GM13976 (cell line): ENCODE measurements at regions not wholly inside any gene's neighbourhood (a gene's known extent, or its start where the extent isn't known, plus 50 kb on each side); places are given as distances from the start of the nearest gene placed in this dataset.

Experiments used
- DNase-seq: peaks from one replicate; pipeline ENCODE4 v3.0.0; 2012; ENCODE audit warnings: low spot score
- in situ Hi-C: fragments of 300-500 bp; cut with MboI; formaldehyde crosslinking; loops from one replicate; pipeline ENCODE4 v1.12.0; 2022; ENCODE audit warnings: low sequenced_read_pairs, mixed read lengths, inconsistent platforms; ENCODE audit not compliant: unreplicated experiment
- TF ChIP-seq, protein P1 (sequence below): IDR thresholded peaks from 2 replicates; pipeline ENCODE4 v1.5.1; 2012; ENCODE audit warnings: borderline replicate concordance, mild to moderate bottlenecking; ENCODE audit not compliant: insufficient read depth; ENCODE audit errors: extremely low read depth, missing control alignments, control extremely low read depth

DNA sequence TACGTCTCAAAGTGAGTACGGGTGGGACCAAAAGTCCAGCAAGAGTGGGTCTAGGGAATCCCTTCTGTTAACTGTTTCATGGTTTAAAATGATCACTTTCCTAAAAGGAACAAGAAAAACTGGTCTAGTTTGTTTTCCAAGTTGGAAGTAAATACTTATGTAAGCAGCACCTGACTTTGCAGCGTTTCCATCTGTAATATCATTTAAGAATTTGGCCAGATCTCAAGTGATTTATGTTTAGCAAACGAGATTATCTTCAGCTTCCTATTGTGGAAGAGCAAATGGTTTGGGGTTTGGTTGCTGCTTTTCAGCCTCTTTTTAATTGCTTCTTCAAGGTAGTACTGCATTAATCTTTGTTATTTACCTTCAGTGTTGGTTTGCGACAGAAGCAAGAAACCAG lies 50.4 kb downstream of the FHIP1A start:
- TF ChIP-seq, protein P1, sequence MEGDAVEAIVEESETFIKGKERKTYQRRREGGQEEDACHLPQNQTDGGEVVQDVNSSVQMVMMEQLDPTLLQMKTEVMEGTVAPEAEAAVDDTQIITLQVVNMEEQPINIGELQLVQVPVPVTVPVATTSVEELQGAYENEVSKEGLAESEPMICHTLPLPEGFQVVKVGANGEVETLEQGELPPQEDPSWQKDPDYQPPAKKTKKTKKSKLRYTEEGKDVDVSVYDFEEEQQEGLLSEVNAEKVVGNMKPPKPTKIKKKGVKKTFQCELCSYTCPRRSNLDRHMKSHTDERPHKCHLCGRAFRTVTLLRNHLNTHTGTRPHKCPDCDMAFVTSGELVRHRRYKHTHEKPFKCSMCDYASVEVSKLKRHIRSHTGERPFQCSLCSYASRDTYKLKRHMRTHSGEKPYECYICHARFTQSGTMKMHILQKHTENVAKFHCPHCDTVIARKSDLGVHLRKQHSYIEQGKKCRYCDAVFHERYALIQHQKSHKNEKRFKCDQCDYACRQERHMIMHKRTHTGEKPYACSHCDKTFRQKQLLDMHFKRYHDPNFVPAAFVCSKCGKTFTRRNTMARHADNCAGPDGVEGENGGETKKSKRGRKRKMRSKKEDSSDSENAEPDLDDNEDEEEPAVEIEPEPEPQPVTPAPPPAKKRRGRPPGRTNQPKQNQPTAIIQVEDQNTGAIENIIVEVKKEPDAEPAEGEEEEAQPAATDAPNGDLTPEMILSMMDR, result no peak
- in situ Hi-C loops, result no loop called here

DNA sequence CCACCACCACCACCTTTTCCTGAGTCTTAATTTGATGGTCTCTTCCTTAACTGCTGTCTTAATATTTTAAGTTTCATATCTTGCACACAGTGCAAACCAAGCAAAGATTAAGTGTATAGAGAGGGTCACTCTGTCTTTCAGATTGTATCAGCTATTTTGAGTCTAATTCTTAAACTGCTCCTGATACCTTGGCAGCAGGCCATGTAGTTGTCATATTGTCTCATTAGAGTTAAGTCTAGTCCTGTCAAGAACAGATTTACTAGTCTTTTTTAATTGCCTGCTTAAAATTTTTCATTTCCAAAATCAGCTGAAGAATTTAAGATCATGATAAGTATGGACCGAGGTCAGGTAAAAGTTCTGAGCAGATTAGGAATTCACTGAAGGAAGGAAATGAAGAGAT lies 51.5 kb downstream of the FHIP1A start:
- TF ChIP-seq, protein P1, result no peak
- no peak for DNase-seq
- in situ Hi-C loops, result no loop called here

More for the DNA sequence above, 50.4 kb downstream of the FHIP1A start:
- no peak for DNase-seq

DNA sequence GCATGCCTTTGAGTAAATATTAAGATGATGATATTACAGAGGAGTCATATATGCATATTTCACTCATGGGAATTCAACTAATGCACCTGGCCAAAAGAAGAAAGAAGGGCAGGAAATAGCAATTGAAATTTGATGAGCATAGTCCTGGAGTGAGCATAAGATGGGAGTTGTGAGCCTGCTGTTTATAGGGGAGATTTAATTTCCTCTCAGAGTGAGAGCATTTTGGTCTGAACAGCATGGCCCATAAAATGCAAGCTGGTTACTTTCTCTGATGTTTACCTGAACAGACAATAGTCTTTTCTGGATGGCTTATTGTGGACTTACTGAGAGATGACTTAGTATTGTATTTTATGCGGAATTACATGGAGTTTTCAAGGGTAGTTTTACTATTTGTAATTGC lies 53.6 kb downstream of the FHIP1A start:
- in situ Hi-C loops, result no loop called here
- DNase-seq, result no peak
- TF ChIP-seq, protein P1, result no peak

DNA sequence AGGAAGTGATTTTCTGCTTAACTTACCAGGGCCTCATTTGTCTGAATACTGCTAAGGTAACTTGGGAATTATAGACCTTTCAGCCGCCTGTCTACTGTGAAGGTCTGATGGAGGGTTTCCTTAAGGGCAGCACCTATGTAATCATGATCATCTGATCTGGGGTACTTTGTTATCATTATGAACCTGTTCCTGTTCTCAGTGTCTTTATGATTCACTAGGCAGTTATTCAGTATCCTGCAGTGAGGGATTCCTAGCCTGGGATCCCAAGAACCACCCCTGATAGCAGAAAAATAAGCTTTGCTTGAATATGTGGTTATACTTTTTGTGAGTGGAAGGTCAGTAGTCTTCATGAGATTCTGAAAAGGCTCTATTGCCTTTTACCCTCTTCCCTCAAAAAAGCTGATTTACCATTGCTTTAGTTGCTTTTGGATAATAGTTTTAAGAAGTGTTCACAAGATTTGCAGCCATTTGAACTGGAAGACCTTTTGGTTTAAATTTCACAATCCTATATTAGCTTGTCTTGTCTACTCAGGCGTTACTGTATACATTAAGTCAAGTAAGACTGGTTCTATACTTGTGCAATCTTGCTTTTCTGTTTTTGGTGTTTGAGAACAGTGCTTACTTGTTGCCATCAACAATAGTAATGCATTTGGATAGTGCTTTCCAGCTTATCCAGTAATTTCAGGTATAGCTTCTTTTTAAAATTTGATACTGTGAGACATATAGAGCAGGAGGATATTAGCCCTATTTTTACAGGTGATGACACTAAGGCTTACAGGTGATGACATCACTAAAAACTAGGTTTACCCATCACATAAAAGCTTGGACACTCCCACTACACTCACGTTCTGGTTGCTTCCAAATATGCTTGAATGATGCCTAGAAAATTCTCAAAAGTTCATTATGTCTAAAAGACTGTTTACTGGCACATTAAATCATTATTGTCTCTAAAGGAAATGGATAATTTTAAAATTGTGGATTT lies 60.0 kb downstream of the FHIP1A start:
- TF ChIP-seq, protein P1, result no peak
- in situ Hi-C loops, result no loop called here
- no peak for DNase-seq

DNA sequence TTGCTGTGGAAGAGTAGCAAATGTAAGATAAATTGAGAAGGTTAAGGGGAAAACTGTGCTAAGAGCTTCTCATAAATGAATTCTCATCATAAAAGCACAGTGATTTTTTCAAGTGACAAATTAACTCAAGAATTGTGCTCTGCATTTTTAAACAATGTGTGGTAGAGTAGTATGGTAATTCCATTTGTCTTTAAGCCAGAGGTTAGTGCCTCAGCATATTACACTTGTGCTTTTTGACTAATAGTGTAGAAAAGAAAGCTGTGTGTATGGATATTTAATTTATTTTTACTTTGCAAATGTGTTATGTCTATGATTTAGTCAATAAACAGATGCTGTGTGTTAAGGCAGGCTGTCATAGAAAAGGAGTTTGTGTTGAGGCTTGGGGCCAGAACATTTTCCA lies 61.0 kb downstream of the FHIP1A start:
- TF ChIP-seq, protein P1, result no peak
- no peak for DNase-seq
- in situ Hi-C loops, result no loop called here

DNA sequence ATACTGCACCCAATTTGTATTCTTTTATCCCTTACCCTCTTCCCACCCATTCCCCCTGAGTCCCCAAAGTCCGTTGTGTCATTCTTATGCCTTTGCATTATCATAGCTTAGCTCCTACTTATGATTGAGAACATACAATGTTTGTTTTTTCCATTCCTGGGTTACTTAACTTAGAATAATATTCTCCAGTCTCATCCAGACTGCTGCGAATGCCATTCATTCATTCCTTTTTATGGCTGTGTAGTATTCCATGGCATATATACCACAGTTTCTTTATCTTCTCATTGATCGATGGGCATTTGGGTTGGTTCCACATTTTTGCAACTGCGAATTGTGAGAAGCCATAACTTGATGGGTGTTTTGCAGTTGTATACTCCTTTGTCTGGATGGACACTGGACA lies 62.8 kb downstream of the FHIP1A start:
- in situ Hi-C loops, result no loop called here
- TF ChIP-seq, protein P1, result no peak
- DNase-seq, result no peak
